Smooth muscle cell (in vitro differentiated cells): ENCODE measurements at regions not wholly inside any gene's neighbourhood (a gene's known extent, or its start where the extent isn't known, plus 50 kb on each side); places are given as distances from the start of the nearest gene placed in this dataset.

Source experiments
- DNase-seq: peaks from one replicate; lab custom pipeline; 2025; ENCODE audit not compliant: unreplicated experiment; lab: John Stamatoyannopoulos, UW
- H2AFZ ChIP-seq: fragments of 200-600 bp; sonication (generic); 2 replicates; pipeline ENCODE4 v1.6.0; 2016; ENCODE audit warnings: antibody characterized with exemption, low read depth, mild to moderate bottlenecking
- H3F3A ChIP-seq: fragments of 200-600 bp; sonication (generic); 2 replicates; pipeline ENCODE4 v1.6.0; 2017; ENCODE audit warnings: antibody characterized with exemption, low read depth
- H3K27ac ChIP-seq: fragments of 200-600 bp; sonication (generic); 2 replicates; pipeline ENCODE4 v1.5.1; 2016; ENCODE audit warnings: low read depth, mild to moderate bottlenecking
- H3K27me3 ChIP-seq: fragments of 200-600 bp; sonication (generic); 2 replicates; pipeline ENCODE4 v1.6.1; 2016; ENCODE audit warnings: low read depth, mild to moderate bottlenecking
- H3K36me3 ChIP-seq: fragments of 200-600 bp; sonication (generic); 2 replicates; pipeline ENCODE4 v1.5.1; 2016; ENCODE audit warnings: low read depth
- H3K4me1 ChIP-seq: fragments of 200-600 bp; sonication (generic); 2 replicates; pipeline ENCODE4 v1.5.1; 2016; ENCODE audit warnings: low read depth
- H3K4me2 ChIP-seq: fragments of 200-600 bp; sonication (generic); 2 replicates; pipeline ENCODE4 v1.6.0; 2016; ENCODE audit warnings: mild to moderate bottlenecking
- H3K4me3 ChIP-seq: fragments of 200-600 bp; sonication (generic); 2 replicates; pipeline ENCODE4 v1.5.1; 2016; ENCODE audit warnings: mild to moderate bottlenecking
- H3K79me2 ChIP-seq: fragments of 200-600 bp; sonication (generic); 2 replicates; pipeline ENCODE4 v1.6.0; 2016; ENCODE audit warnings: low read depth, mild to moderate bottlenecking
- H3K9ac ChIP-seq: fragments of 200-600 bp; sonication (generic); 2 replicates; pipeline ENCODE4 v1.6.0; 2016; ENCODE audit warnings: low read depth
- H3K9me3 ChIP-seq: fragments of 200-600 bp; sonication (generic); replicated peaks from 2 replicates; pipeline ENCODE4 v1.5.1; 2016; ENCODE audit warnings: low read depth
- H4K20me1 ChIP-seq: fragments of 200-600 bp; sonication (generic); 2 replicates; pipeline ENCODE4 v1.6.0; 2016; ENCODE audit warnings: low read depth
- CTCF ChIP-seq: fragments of 200-600 bp; sonication (generic); IDR thresholded peaks from 2 replicates; pipeline ENCODE4 v1.5.1; 2017; ENCODE audit warnings: borderline replicate concordance, mild to moderate bottlenecking, antibody characterized with exemption; ENCODE audit not compliant: insufficient read depth, poor library complexity, severe bottlenecking
- WGBS: methylation state at CpG from one replicate; pipeline ENCODE4 v1.1.7; 2016; ENCODE audit warnings: low lambda C conversion rate; 5-methylcytosine and 5-hydroxymethylcytosine counted together

- no peak overlapping the region for H3K4me2 ChIP-seq
- no peak overlapping the region for H2AFZ ChIP-seq
- no peak overlapping the region for H3K4me3 ChIP-seq
- H3K79me2 ChIP-seq, result no peaks in the 10 kb centered on the region
- WGBS, result 90% methylated on average over 1 of the region's 1 CpG
- no peak for TF ChIP-seq CTCF
- H3K4me1 ChIP-seq, result no peaks in the 10 kb centered on the region
- H3F3A ChIP-seq, result no peaks in the 10 kb centered on the region
- H3K27ac ChIP-seq, result no peak overlapping the region
- no peaks in the 10 kb centered on the region for H3K27me3 ChIP-seq
- H3K9me3 ChIP-seq, result no peaks in the 10 kb centered on the region
- H4K20me1 ChIP-seq, result no peaks in the 10 kb centered on the region
- H3K9ac ChIP-seq, result no peak overlapping the region
- no peaks in the 10 kb centered on the region for H3K36me3 ChIP-seq
- no peak for DNase-seq
Observed at GRCh38 chr1:71191520-71191919, 110.7 kb upstream of the ZRANB2 start.

GRCh38 chr1:71190843-71191242, 110.0 kb upstream of the ZRANB2 start:
- Histone ChIP-seq H3K27me3 (no peaks in the 10 kb centered on the region), H3K27ac (no peak overlapping the region)

GRCh38 chr1:71184410-71184809, 103.6 kb upstream of the ZRANB2 start:
- H3K9me3 ChIP-seq, result no peaks in the 10 kb centered on the region
- no peaks in the 10 kb centered on the region for H3K79me2 ChIP-seq
- WGBS, result 95% methylated on average over 6 of the region's 6 CpGs
- no peak overlapping the region for H3K4me2 ChIP-seq
- no peak for DNase-seq
- H3K27ac ChIP-seq, result no peak overlapping the region
- no peaks in the 10 kb centered on the region for H3K4me1 ChIP-seq
- H3F3A ChIP-seq, result no peaks in the 10 kb centered on the region
- H3K27me3 ChIP-seq, result no peaks in the 10 kb centered on the region
- H3K9ac ChIP-seq, result no peak overlapping the region
- TF ChIP-seq CTCF, result no peak
- H4K20me1 ChIP-seq, result no peaks in the 10 kb centered on the region
- no peaks in the 10 kb centered on the region for H3K36me3 ChIP-seq
- H3K4me3 ChIP-seq, result no peak overlapping the region
- no peak overlapping the region for H2AFZ ChIP-seq

More at GRCh38 chr1:71190843-71191242, 110.0 kb upstream of the ZRANB2 start:
- no peak for TF ChIP-seq CTCF
- no peak for DNase-seq
- H3K79me2 ChIP-seq, result no peaks in the 10 kb centered on the region
- H3F3A ChIP-seq, result no peaks in the 10 kb centered on the region
- no peaks in the 10 kb centered on the region for H3K36me3 ChIP-seq
- whole genome bisulfite sequencing, result 94% methylated on average over 5 of the region's 5 CpGs
- no peaks in the 10 kb centered on the region for H3K9me3 ChIP-seq
- H3K4me1 ChIP-seq, result no peaks in the 10 kb centered on the region
- no peaks in the 10 kb centered on the region for H4K20me1 ChIP-seq
- H2AFZ ChIP-seq, result no peak overlapping the region
- H3K9ac ChIP-seq, result no peak overlapping the region
- no peak overlapping the region for H3K4me3 ChIP-seq
- no peak overlapping the region for H3K4me2 ChIP-seq

GRCh38 chr1:71179997-71180396, 99.2 kb upstream of the ZRANB2 start:
- Histone ChIP-seq H3K9ac (no peak overlapping the region), H3K4me1 (no peaks in the 10 kb centered on the region), H4K20me1 (no peaks in the 10 kb centered on the region), H2AFZ (no peak overlapping the region), H3F3A (no peaks in the 10 kb centered on the region), H3K9me3 (no peaks in the 10 kb centered on the region), H3K4me2 (no peak overlapping the region), H3K36me3 (no peaks in the 10 kb centered on the region), H3K79me2 (no peaks in the 10 kb centered on the region), H3K27ac (no peak overlapping the region), H3K27me3 (no peaks in the 10 kb centered on the region), H3K4me3 (no peak overlapping the region)
- no peak for DNase-seq
- TF ChIP-seq CTCF, result no peak
